B cell (primary cell): ENCODE measurements at regions not wholly inside any gene's neighbourhood (a gene's known extent, or its start where the extent isn't known, plus 50 kb on each side); places are given as distances from the start of the nearest gene placed in this dataset.

Experiments
- ATAC-seq: fragments of 200-7000 bp; cut with Tn5 transposase; one replicate; pipeline ENCODE4 v1.10.0; 2021; ENCODE audit warnings: low read depth, mild to moderate bottlenecking, moderate number of reproducible peaks, moderate library complexity
- CTCF ChIA-PET: fragments of 350-600 bp; sonication (Branson Sonifier 250); formaldehyde crosslinking; loops from one replicate; lab custom pipeline; 2021; ENCODE audit warnings: antibody characterized with exemption, inconsistent platforms; lab: Charles Lee
- POLR2A ChIA-PET: fragments of 350-600 bp; sonication (Branson Sonifier 250); formaldehyde crosslinking; loops from one replicate; lab custom pipeline; 2021; ENCODE audit warnings: antibody characterized with exemption; lab: Charles Lee
- DNase-seq: peaks from one replicate; pipeline ENCODE4 v3.0.0; 2013
- H2AFZ ChIP-seq: 2 replicates; pipeline ENCODE4 v1.6.1; 2012; ENCODE audit warnings: mild to moderate bottlenecking, low read depth, low read length; ENCODE audit not compliant: insufficient read depth, poor library complexity, severe bottlenecking
- H3K27ac ChIP-seq, 2 donors: 1 replicate in 1 of 2; 2 replicates in 1 of 2; pipeline ENCODE4 v1.5.1; 2012 to 2013; ENCODE audit warnings: low read length in 2 of 2, mild to moderate bottlenecking in 2 of 2, moderate library complexity in 1 of 2
- H3K27me3 ChIP-seq, 4 experiments: fragments of 200-600 bp in 1 of 4; sonication (generic) in 1 of 4; replicated peaks in 1 of 4; 1 replicate in 2 of 4; 2 replicates in 2 of 4; pipeline versions ENCODE4 v1.6.1 to v1.7.0; 2013 to 2016; ENCODE audit warnings: low read length in 3 of 4, mild to moderate bottlenecking in 2 of 4, mixed read lengths in 1 of 4, moderate library complexity in 1 of 4; ENCODE audit not compliant: insufficient read depth in 4 of 4, control insufficient read depth in 3 of 4; ENCODE audit errors: control extremely low read depth in 1 of 4
- H3K36me3 ChIP-seq, 2 experiments: replicated peaks in 1 of 2; 1 replicate in 1 of 2; 2 replicates in 1 of 2; pipeline versions ENCODE4 v1.6.1 to v1.7.1; 2013; ENCODE audit warnings: low read length in 1 of 2; ENCODE audit not compliant: insufficient read depth in 2 of 2, control insufficient read depth in 1 of 2; ENCODE audit errors: control extremely low read depth in 1 of 2, extremely low read depth in 1 of 2
- H3K4me1 ChIP-seq, 2 donors: fragments of 200-600 bp in 1 of 2; sonication (generic) in 1 of 2; 1 replicate in 1 of 2; 2 replicates in 1 of 2; pipeline versions ENCODE4 v1.5.1 to v1.6.1; 2013 to 2017; ENCODE audit warnings: low read length in 2 of 2; ENCODE audit not compliant: control insufficient read depth in 2 of 2, insufficient read depth in 2 of 2
- H3K4me2 ChIP-seq: replicated peaks from 2 replicates; pipeline ENCODE3; 2012; ENCODE audit warnings: mild to moderate bottlenecking, low read depth, low read length; ENCODE audit not compliant: poor library complexity, severe bottlenecking
- H3K4me3 ChIP-seq, 5 experiments: fragments of 200-600 bp in 1 of 5; sonication (generic) in 1 of 5; 1 replicate in 3 of 5; 2 replicates in 2 of 5; pipeline versions ENCODE4 v1.5.1 to v1.7.0; 2011 to 2016; ENCODE audit warnings: low read length in 4 of 5, mild to moderate bottlenecking in 4 of 5, low read depth in 2 of 5, control low read depth in 1 of 5, moderate library complexity in 1 of 5; ENCODE audit not compliant: insufficient read depth in 1 of 5; ENCODE audit errors: control extremely low read depth in 1 of 5, extremely low read depth in 1 of 5
- H3K79me2 ChIP-seq: fragments of 200-600 bp; sonication (generic); one replicate; pipeline ENCODE4 v1.6.0; 2016; ENCODE audit warnings: low read length; ENCODE audit not compliant: control insufficient read depth, insufficient read depth
- H3K9ac ChIP-seq: fragments of 200-600 bp; sonication (generic); 2 replicates; pipeline ENCODE4 v1.6.1; 2017; ENCODE audit warnings: mild to moderate bottlenecking, low read length, moderate library complexity
- H3K9me3 ChIP-seq, 3 donors: one replicate each; pipeline versions ENCODE4 v1.6.1 to v1.7.1; 2013; ENCODE audit warnings: low read length in 2 of 3; ENCODE audit not compliant: control insufficient read depth in 2 of 3, insufficient read depth in 1 of 3; ENCODE audit errors: control extremely low read depth in 1 of 3
- H4K20me1 ChIP-seq: 2 replicates; pipeline ENCODE4 v1.6.0; 2012; ENCODE audit warnings: mild to moderate bottlenecking, low read length; ENCODE audit not compliant: insufficient read depth, control insufficient read depth, poor library complexity, severe bottlenecking
- H3K27ac Mint-ChIP-seq: one replicate; pipeline ENCODE4 v1.8.0; 2021; ENCODE audit warnings: mixed read lengths
- H3K27me3 Mint-ChIP-seq: one replicate; pipeline ENCODE4 v1.8.0; 2021; ENCODE audit warnings: mixed read lengths
- H3K4me1 Mint-ChIP-seq: one replicate; pipeline ENCODE4 v1.8.0; 2021; ENCODE audit warnings: mixed read lengths
- H3K4me3 Mint-ChIP-seq: one replicate; pipeline ENCODE4 v1.8.0; 2021; ENCODE audit warnings: mixed read lengths
- H3K9me3 Mint-ChIP-seq: one replicate; pipeline ENCODE4 v1.8.0; 2022; ENCODE audit warnings: mixed read lengths; ENCODE audit not compliant: insufficient read depth
- EZH2 ChIP-seq: IDR thresholded peaks from 2 replicates; pipeline ENCODE4 v1.6.1; 2012; ENCODE audit warnings: borderline replicate concordance, low read depth, mild to moderate bottlenecking, moderate library complexity, low read length; ENCODE audit not compliant: insufficient read depth, poor library complexity, severe bottlenecking
- WGBS: methylation state at CpG from one replicate; pipeline ENCODE4 v1.1.5; 2013; ENCODE audit warnings: missing lambda C conversion rate; ENCODE audit not compliant: insufficient coverage; 5-methylcytosine and 5-hydroxymethylcytosine counted together
- intact Hi-C: fragments of 100-400 bp; cut with micrococcal nuclease; formaldehyde crosslinking; loops from one replicate; pipeline ENCODE4 v1.10.0; 2022
- TF ChIP-seq, protein P1 (sequence below): fragments of 200-600 bp; IDR thresholded peaks from one replicate; pipeline ENCODE4 v1.8.0; 2022; ENCODE audit warnings: antibody characterized with exemption, mild to moderate bottlenecking

DNA sequence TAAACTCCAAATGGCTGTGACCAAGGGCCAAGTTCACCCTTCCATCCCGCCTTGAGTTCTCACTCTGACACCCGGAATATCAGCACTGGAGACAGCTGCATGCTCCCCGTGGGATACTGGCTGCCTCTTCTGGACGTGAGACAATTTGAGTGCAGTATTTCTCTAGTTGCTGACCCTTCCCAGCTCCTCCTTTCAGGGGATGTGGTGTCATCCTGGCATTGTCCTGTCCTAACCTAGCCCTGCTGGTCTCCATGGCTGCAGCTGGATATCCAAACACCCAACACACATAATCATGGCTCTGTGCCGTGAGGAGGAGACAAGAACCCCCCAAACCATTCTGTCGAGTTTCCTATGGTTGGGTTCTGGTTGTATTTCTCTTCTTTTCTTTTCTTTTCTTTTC lies 82.6 kb downstream of the PAX1 start:
- POLR2A ChIA-PET = no interaction called here
- Mint-ChIP-seq H3K9me3 (peaks cover 4% of the 10 kb centered on the region), H3K27ac (no peak overlapping the region), H3K4me3 (no peak overlapping the region), H3K4me1 (no peaks in the 10 kb centered on the region), H3K27me3 (no peaks in the 10 kb centered on the region)
- Histone ChIP-seq H3K9me3 (no peaks in the 10 kb centered on the region), H3K27ac (no peak overlapping the region), H4K20me1 (no peaks in the 10 kb centered on the region), H3K4me3 (no peak overlapping the region), H3K4me2 (no peak overlapping the region), H3K27me3 (no peaks in the 10 kb centered on the region), H3K79me2 (no peaks in the 10 kb centered on the region), H3K9ac (no peak overlapping the region), H3K36me3 (no peaks in the 10 kb centered on the region), H2AFZ (no peak overlapping the region), H3K4me1 (no peaks in the 10 kb centered on the region)
- DNase-seq (no peak), ATAC-seq (no peak)
- no peak for TF ChIP-seq EZH2
- TF ChIP-seq, protein P1, sequence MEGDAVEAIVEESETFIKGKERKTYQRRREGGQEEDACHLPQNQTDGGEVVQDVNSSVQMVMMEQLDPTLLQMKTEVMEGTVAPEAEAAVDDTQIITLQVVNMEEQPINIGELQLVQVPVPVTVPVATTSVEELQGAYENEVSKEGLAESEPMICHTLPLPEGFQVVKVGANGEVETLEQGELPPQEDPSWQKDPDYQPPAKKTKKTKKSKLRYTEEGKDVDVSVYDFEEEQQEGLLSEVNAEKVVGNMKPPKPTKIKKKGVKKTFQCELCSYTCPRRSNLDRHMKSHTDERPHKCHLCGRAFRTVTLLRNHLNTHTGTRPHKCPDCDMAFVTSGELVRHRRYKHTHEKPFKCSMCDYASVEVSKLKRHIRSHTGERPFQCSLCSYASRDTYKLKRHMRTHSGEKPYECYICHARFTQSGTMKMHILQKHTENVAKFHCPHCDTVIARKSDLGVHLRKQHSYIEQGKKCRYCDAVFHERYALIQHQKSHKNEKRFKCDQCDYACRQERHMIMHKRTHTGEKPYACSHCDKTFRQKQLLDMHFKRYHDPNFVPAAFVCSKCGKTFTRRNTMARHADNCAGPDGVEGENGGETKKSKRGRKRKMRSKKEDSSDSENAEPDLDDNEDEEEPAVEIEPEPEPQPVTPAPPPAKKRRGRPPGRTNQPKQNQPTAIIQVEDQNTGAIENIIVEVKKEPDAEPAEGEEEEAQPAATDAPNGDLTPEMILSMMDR = no peak
- intact Hi-C loops = no loop called here
- CTCF ChIA-PET = no interaction called here
- WGBS = 78% methylated on average over 4 of the region's 6 CpGs

DNA sequence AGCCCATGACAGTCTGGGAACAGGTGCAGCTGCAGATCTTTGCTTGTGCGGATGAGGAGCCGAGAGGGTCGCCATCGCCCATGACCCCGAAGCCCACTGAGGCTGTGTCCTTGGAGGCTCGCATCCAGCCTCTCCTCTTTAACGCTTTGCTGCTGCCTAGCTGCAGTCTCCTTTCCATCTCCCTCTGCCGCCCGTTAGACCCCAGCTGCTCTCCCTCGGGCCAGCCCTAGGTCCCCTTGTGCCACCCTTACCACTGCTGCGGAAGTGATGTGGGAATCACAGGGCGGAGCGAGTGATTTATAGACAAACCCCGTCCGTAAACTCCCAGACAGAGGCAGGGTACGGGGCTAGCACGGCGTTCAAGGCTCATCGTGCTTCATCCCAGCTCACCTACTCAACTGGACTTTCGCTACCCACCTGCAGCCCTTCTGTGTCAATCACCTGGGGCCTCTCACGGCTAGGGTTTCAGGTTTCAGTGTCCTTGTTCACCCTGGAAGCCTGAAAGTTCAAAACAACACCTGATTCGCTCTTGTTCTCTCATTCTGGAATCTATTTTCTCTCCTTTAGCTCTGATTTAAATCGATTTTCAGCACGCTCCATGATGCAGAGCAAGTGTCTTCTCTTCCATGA lies 76.1 kb downstream of the PAX1 start:
- Histone ChIP-seq H4K20me1 (no peaks in the 10 kb centered on the region), H3K4me3 (no peak overlapping the region), H3K27ac (no peak overlapping the region), H2AFZ (no peak overlapping the region), H3K4me2 (no peak overlapping the region), H3K9me3 (peaks cover 0 to 7% (median 0%) of the 10 kb centered on the region in 3 donors), H3K27me3 (no peaks in the 10 kb centered on the region), H3K4me1 (no peaks in the 10 kb centered on the region), H3K36me3 (no peaks in the 10 kb centered on the region), H3K79me2 (no peaks in the 10 kb centered on the region), H3K9ac (no peak overlapping the region)
- Mint-ChIP-seq H3K4me1 (no peaks in the 10 kb centered on the region), H3K9me3 (peaks cover 8% of the 10 kb centered on the region), H3K27ac (no peak overlapping the region), H3K27me3 (peaks cover 3% of the 10 kb centered on the region), H3K4me3 (no peak overlapping the region)
- TF ChIP-seq, protein P1 = no peak
- no peak for TF ChIP-seq EZH2
- ChIA-PET CTCF (no interaction called here), POLR2A (no interaction called here)
- intact Hi-C loops = no loop called here
- ATAC-seq (no peak), DNase-seq (no peak)
- WGBS = 83% methylated on average over 24 of the region's 24 CpGs
